HEK293 (cell line): ENCODE measurements at regions not wholly inside any gene's neighbourhood (a gene's known extent, or its start where the extent isn't known, plus 50 kb on each side); places are given as distances from the start of the nearest gene placed in this dataset.

Experiments
- TF ChIP-seq, protein P1 (sequence below): fragments of 450-650 bp; formaldehyde crosslinking; IDR thresholded peaks from 2 replicates; pipeline ENCODE4 v1.5.1; 2016; ENCODE audit warnings: missing biosample characterization, missing genetic modification characterization

GRCh38 chr3:109242187-109242523, 74.2 kb downstream of the DPPA2 start (continued):
- TF ChIP-seq, protein P1, sequence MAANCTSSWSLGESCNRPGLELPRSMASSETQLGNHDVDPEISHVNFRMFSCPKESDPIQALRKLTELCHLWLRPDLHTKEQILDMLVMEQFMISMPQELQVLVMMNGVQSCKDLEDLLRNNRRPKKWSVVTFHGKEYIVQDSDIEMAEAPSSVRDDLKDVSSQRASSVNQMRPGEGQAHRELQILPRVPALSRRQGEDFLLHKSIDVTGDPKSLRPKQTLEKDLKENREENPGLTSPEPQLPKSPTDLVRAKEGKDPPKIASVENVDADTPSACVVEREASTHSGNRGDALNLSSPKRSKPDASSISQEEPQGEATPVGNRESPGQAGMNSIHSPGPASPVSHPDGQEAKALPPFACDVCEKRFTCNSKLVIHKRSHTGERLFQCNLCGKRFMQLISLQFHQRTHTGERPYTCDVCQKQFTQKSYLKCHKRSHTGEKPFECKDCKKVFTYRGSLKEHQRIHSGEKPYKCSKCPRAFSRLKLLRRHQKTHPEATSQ (tag by site-specific recombination): no peak
